SK-N-SH (cell line): ENCODE measurements at regions not wholly inside any gene's neighbourhood (a gene's known extent, or its start where the extent isn't known, plus 50 kb on each side); places are given as distances from the start of the nearest gene placed in this dataset.

Source experiments
- CTCF ChIA-PET: fragments of 300-600, 350-600 bp; formaldehyde crosslinking; extraction: SDS; loops from one replicate; lab custom pipeline; 2021; lab: Yijun Ruan, JAX
- POLR2A ChIA-PET: fragments of 350-600 bp; sonication (Branson Sonifier 250); formaldehyde crosslinking; extraction: SDS; loops from one replicate; lab custom pipeline; 2020; ENCODE audit warnings: antibody characterized with exemption, inconsistent platforms; lab: Yijun Ruan, JAX
- DNase-seq: peaks from one replicate; pipeline ENCODE4 v3.0.0; 2012
- H2AFZ ChIP-seq: fragments of 200-600 bp; sonication (generic); 2 replicates; pipeline ENCODE4 v1.8.1; 2016; ENCODE audit warnings: antibody characterized with exemption, mild to moderate bottlenecking, low read depth
- H3F3A ChIP-seq: fragments of 200-600 bp; sonication (generic); replicated peaks from 2 replicates; pipeline ENCODE3; 2016; ENCODE audit warnings: antibody characterized with exemption, mild to moderate bottlenecking; ENCODE audit not compliant: insufficient read depth
- H3K27ac ChIP-seq, 2 experiments: fragments of 200-500 bp in 1 of 2; fragments of 200-600 bp in 1 of 2; sonication (Bioruptor generic) in 1 of 2; sonication (generic), shearing (Covaris generic) in 1 of 2; 2 replicates each; pipeline versions ENCODE4 v1.5.1 to v1.6.1; 2014 to 2016; ENCODE audit warnings: low read depth in 2 of 2, inconsistent platforms in 1 of 2, low read length in 1 of 2, mild to moderate bottlenecking in 1 of 2, mixed read lengths in 1 of 2
- H3K27me3 ChIP-seq: fragments of 200-600 bp; sonication (generic), shearing (Covaris generic); 2 replicates; pipeline ENCODE4 v1.6.1; 2016; ENCODE audit warnings: mixed run types; ENCODE audit not compliant: insufficient read depth
- H3K36me3 ChIP-seq, 2 experiments: fragments of 200-500 bp in 1 of 2; fragments of 200-600 bp in 1 of 2; sonication (Bioruptor generic) in 1 of 2; sonication (generic) in 1 of 2; replicated peaks in 1 of 2; 2 replicates each; pipeline versions ENCODE3 to v1.5.1; 2014 to 2016; ENCODE audit warnings: low read length in 1 of 2, mild to moderate bottlenecking in 1 of 2; ENCODE audit not compliant: insufficient read depth in 2 of 2, control insufficient read depth in 1 of 2
- H3K4me1 ChIP-seq, 2 experiments: fragments of 200-500 bp in 1 of 2; fragments of 200-600 bp in 1 of 2; sonication (Bioruptor generic) in 1 of 2; sonication (generic), shearing (Covaris generic) in 1 of 2; 2 replicates each; pipeline versions ENCODE4 v1.5.1 to v1.6.1; 2014 to 2016; ENCODE audit warnings: low read depth in 1 of 2, low read length in 1 of 2, mixed run types in 1 of 2; ENCODE audit not compliant: insufficient read depth in 2 of 2, control insufficient read depth in 1 of 2
- H3K4me2 ChIP-seq: fragments of 200-600 bp; sonication (generic), shearing (Covaris generic); 2 replicates; pipeline ENCODE4 v1.6.1; 2017; ENCODE audit warnings: mixed run types
- H3K4me3 ChIP-seq, 2 experiments: fragments of 200-500 bp in 1 of 2; fragments of 200-600 bp in 1 of 2; sonication (Bioruptor generic) in 1 of 2; sonication (generic), shearing (Covaris generic) in 1 of 2; 2 replicates each; pipeline versions ENCODE4 v1.5.1 to v1.8.1; 2014 to 2016; ENCODE audit warnings: low read depth in 2 of 2, inconsistent platforms in 1 of 2, low read length in 1 of 2, mild to moderate bottlenecking in 1 of 2, mixed read lengths in 1 of 2, moderate library complexity in 1 of 2
- H3K79me2 ChIP-seq: fragments of 200-600 bp; sonication (generic); 2 replicates; pipeline ENCODE4 v1.8.1; 2017; ENCODE audit warnings: mild to moderate bottlenecking; ENCODE audit not compliant: insufficient read depth
- H3K9ac ChIP-seq: fragments of 200-600 bp; sonication (generic); 2 replicates; pipeline ENCODE4 v1.6.1; 2017; ENCODE audit warnings: mixed run types
- H3K9me2 ChIP-seq: fragments of 200-600 bp; sonication (generic); 2 replicates; pipeline ENCODE4 v1.6.1; 2017; ENCODE audit warnings: mixed run types
- H3K9me3 ChIP-seq: fragments of 200-600 bp; sonication (generic); 2 replicates; pipeline ENCODE4 v1.6.1; 2017; ENCODE audit warnings: mixed run types, mild to moderate bottlenecking, moderate library complexity
- H4K20me1 ChIP-seq: fragments of 200-600 bp; sonication (generic); 2 replicates; pipeline ENCODE4 v1.6.1; 2017; ENCODE audit warnings: mild to moderate bottlenecking, mixed run types; ENCODE audit not compliant: insufficient read depth
- CHD2 ChIP-seq: fragments of 150-350 bp; IDR thresholded peaks from 2 replicates; pipeline ENCODE4 v1.6.1; 2018; ENCODE audit warnings: low read length; ENCODE audit not compliant: partially characterized antibody
- CTCF ChIP-seq: fragments of 200-600 bp; sonication (generic); IDR thresholded peaks from 2 replicates; pipeline ENCODE4 v1.6.1; 2017; ENCODE audit warnings: antibody characterized with exemption, mild to moderate bottlenecking, moderate library complexity
- EP300 ChIP-seq, 2 experiments: IDR thresholded peaks; 2 replicates each; pipeline versions ENCODE4 v1.4.0 to v1.6.1; 2012; ENCODE audit warnings: borderline replicate concordance in 1 of 2, low read depth in 1 of 2, low read length in 1 of 2
- FOSL2 ChIP-seq: IDR thresholded peaks from 2 replicates; pipeline ENCODE4 v1.4.0; 2012; ENCODE audit warnings: low read depth, mild to moderate bottlenecking, moderate library complexity, borderline replicate concordance
- FOXJ3 ChIP-seq: sonication (generic); formaldehyde crosslinking; IDR thresholded peaks from 2 replicates; pipeline ENCODE4 v1.5.1; 2020; ENCODE audit warnings: mild to moderate bottlenecking, missing genetic modification reagents
- FOXM1 ChIP-seq: IDR thresholded peaks from 2 replicates; pipeline ENCODE4 v1.4.0; 2012; ENCODE audit warnings: low read depth, mild to moderate bottlenecking
- GABPA ChIP-seq: IDR thresholded peaks from 2 replicates; pipeline ENCODE4 v1.4.0; 2012; ENCODE audit warnings: low read depth, mild to moderate bottlenecking
- GATA2 ChIP-seq: sonication (generic); formaldehyde crosslinking; IDR thresholded peaks from 2 replicates; pipeline ENCODE4 v1.5.0; 2020; ENCODE audit warnings: mild to moderate bottlenecking, missing genetic modification reagents
- IRF3 ChIP-seq: fragments of 150-350 bp; IDR thresholded peaks from 2 replicates; pipeline ENCODE4 v1.6.1; 2016; ENCODE audit warnings: mild to moderate bottlenecking, low read depth, low read length
- MAX ChIP-seq: IDR thresholded peaks from 2 replicates; pipeline ENCODE4 v1.4.0; 2012; ENCODE audit warnings: low read depth
- NFIC ChIP-seq: IDR thresholded peaks from 2 replicates; pipeline ENCODE4 v1.4.0; 2012; ENCODE audit warnings: borderline replicate concordance
- POLR2AphosphoS5 ChIP-seq: IDR thresholded peaks from 2 replicates; pipeline ENCODE4 v1.6.1; 2012; ENCODE audit warnings: low read depth, low read length
- RAD21 ChIP-seq: IDR thresholded peaks from 2 replicates; pipeline ENCODE4 v1.6.1; 2012; ENCODE audit warnings: mild to moderate bottlenecking, low read length
- RCOR1 ChIP-seq: fragments of 150-350 bp; IDR thresholded peaks from 2 replicates; pipeline ENCODE4 v1.6.1; 2017; ENCODE audit warnings: antibody characterized with exemption, low read length
- RFX5 ChIP-seq: IDR thresholded peaks from 2 replicates; pipeline ENCODE4 v1.6.1; 2012; ENCODE audit warnings: mild to moderate bottlenecking, improper control_type of control experiment, low read length
- SIN3A ChIP-seq: IDR thresholded peaks from 2 replicates; pipeline ENCODE4 v1.6.1; 2012; ENCODE audit warnings: low read depth, mild to moderate bottlenecking, low read length, moderate library complexity, borderline replicate concordance
- SMC3 ChIP-seq: IDR thresholded peaks from 2 replicates; pipeline ENCODE4 v1.6.1; 2012; ENCODE audit warnings: low read depth, low read length, improper control_type of control experiment
- USF1 ChIP-seq: IDR thresholded peaks from 2 replicates; pipeline ENCODE4 v1.4.0; 2012; ENCODE audit warnings: low read depth, borderline replicate concordance
- YY1 ChIP-seq: IDR thresholded peaks from 2 replicates; pipeline ENCODE4 v1.4.0; 2012; ENCODE audit warnings: low read depth, mild to moderate bottlenecking
- ZBTB33 ChIP-seq: IDR thresholded peaks from 2 replicates; pipeline ENCODE4 v1.4.0; 2012; ENCODE audit warnings: low read depth, borderline replicate concordance
- WGBS: methylation state at CpG from one replicate; pipeline ENCODE4 v1.1.6; 2017; ENCODE audit warnings: low lambda C conversion rate; 5-methylcytosine and 5-hydroxymethylcytosine counted together

- POLR2A ChIA-PET = no interaction called here
Observed at GRCh38 chr14:37977481-37977880, 230.2 kb upstream of the SSTR1 start.

GRCh38 chr14:37985826-37986470, 221.8 kb upstream of the SSTR1 start:
- Histone ChIP-seq H2AFZ (no peak overlapping the region), H3K79me2 (no peaks in the 10 kb centered on the region), H3K27ac (no peak overlapping the region), H3K27me3 (no peaks in the 10 kb centered on the region), H4K20me1 (no peaks in the 10 kb centered on the region), H3K4me1 (no peaks in the 10 kb centered on the region), H3K9ac (no peak overlapping the region), H3K36me3 (no peaks in the 10 kb centered on the region), H3K9me2 (no peaks in the 10 kb centered on the region), H3K4me2 (no peak overlapping the region), H3F3A (no peaks in the 10 kb centered on the region), H3K9me3 (no peaks in the 10 kb centered on the region), H3K4me3 (no peak overlapping the region; a peak in 1 of 4 replicates)
- peak; percentile 77; the same call in 1 of the 2 replicates for TF ChIP-seq RCOR1
- peak; percentile 46 for TF ChIP-seq SMC3
- no peak for TF ChIP-seq IRF3
- TF ChIP-seq GATA2 (CRISPR knock-in tag) = peak; percentile 90
- peak; percentile 44 for TF ChIP-seq CHD2
- TF ChIP-seq NFIC = no peak
- no peak for TF ChIP-seq POLR2AphosphoS5
- TF ChIP-seq YY1 = no peak
- peak in 1 of 2 experiments; percentile 63; a peak in 2 of 4 replicates for TF ChIP-seq EP300 (IDR thresholded peaks at IDR 0.05; ENCODE audit: borderline replicate concordance in 1 of 2, low read depth in 1 of 2, low read length in 1 of 2)
- TF ChIP-seq FOXJ3 (CRISPR knock-in tag) = no peak
- no peak for TF ChIP-seq SIN3A
- TF ChIP-seq CTCF = peak; percentile 61
- peak; percentile 49 for TF ChIP-seq RAD21
- 2% methylated on average over 2 of the region's 2 CpGs for WGBS
- peak; percentile 2 for DNase-seq
- CTCF ChIA-PET = interaction anchor here (0.8 to 0.9 kb wide), 2 partner anchors 12 to 211 kb away, joined by 3 to 4 read pairs; no protein-coding TSS in a partner anchor
- POLR2A ChIA-PET = no interaction called here

More at GRCh38 chr14:37977481-37977880, 230.2 kb upstream of the SSTR1 start:
- Histone ChIP-seq H3K4me3 (no peak overlapping the region), H3K4me1 (no peaks in the 10 kb centered on the region), H2AFZ (no peak overlapping the region), H3K9me3 (no peaks in the 10 kb centered on the region), H3K9ac (no peak overlapping the region), H3K4me2 (no peak overlapping the region), H3F3A (no peaks in the 10 kb centered on the region), H3K27ac (no peak overlapping the region), H3K9me2 (no peaks in the 10 kb centered on the region), H3K36me3 (no peaks in the 10 kb centered on the region), H3K79me2 (no peaks in the 10 kb centered on the region), H3K27me3 (no peaks in the 10 kb centered on the region), H4K20me1 (no peaks in the 10 kb centered on the region)
- TF ChIP-seq GABPA (no peak), FOSL2 (no peak), FOXM1 (no peak), USF1 (no peak), MAX (no peak), ZBTB33 (no peak), RFX5 (no peak)
- DNase-seq = no peak
- CTCF ChIA-PET = no interaction called here
